GM19463 (cell line): ENCODE measurements at regions not wholly inside any gene's neighbourhood (a gene's known extent, or its start where the extent isn't known, plus 50 kb on each side); places are given as distances from the start of the nearest gene placed in this dataset.
A peak's percentile ranks its signal among the peaks of the same experiment; 100 is the strongest.
"Not testable (repeated sequence)": the region's sequence is repeated elsewhere in the genome, so short reads cannot be mapped to it uniquely, and the experiment has no call there.

Source experiments
- ATAC-seq: cut with Tn5 transposase; IDR thresholded peaks from one replicate; pipeline ENCODE4 v1.9.1; 2021; ENCODE audit warnings: mild to moderate bottlenecking, moderate library complexity; ENCODE audit not compliant: unreplicated experiment

- ATAC-seq = no peak
Measured at GRCh38 chr13:107712145-107712860, 503.0 kb downstream of the LIG4 start.

GRCh38 chr13:107690181-107690580 lies 525.2 kb downstream of the LIG4 start:
- no peak for ATAC-seq

- no peak for ATAC-seq
Measured at GRCh38 chr13:107685876-107686275, 529.5 kb downstream of the LIG4 start.

GRCh38 chr13:107681600-107681999 lies 533.7 kb downstream of the LIG4 start:
- ATAC-seq = no peak

- ATAC-seq = no peak
Measured at GRCh38 chr13:107680115-107680514, 535.2 kb downstream of the LIG4 start.

GRCh38 chr13:107678075-107678689 lies 537.2 kb downstream of the LIG4 start:
- ATAC-seq = no peak

GRCh38 chr13:107675847-107676550 lies 539.3 kb downstream of the LIG4 start:
- ATAC-seq = no peak

GRCh38 chr13:107669391-107669993 lies 545.8 kb downstream of the LIG4 start:
- ATAC-seq = no peak

GRCh38 chr13:107665926-107666458 lies 549.3 kb downstream of the LIG4 start:
- no peak for ATAC-seq

- peak; percentile 96 for ATAC-seq
Measured at GRCh38 chr13:107650081-107650701, 565.1 kb downstream of the LIG4 start.

GRCh38 chr13:107649079-107649478 lies 566.3 kb downstream of the LIG4 start:
- no peak for ATAC-seq

- ATAC-seq = no peak
Measured at GRCh38 chr13:107644136-107644535, 571.2 kb downstream of the LIG4 start.

- ATAC-seq = no peak
Measured at GRCh38 chr13:107643615-107644014, 571.7 kb downstream of the LIG4 start.

GRCh38 chr13:107642831-107643230 lies 572.5 kb downstream of the LIG4 start:
- ATAC-seq = no peak

GRCh38 chr13:107641574-107641973 lies 573.8 kb downstream of the LIG4 start:
- ATAC-seq = no peak

GRCh38 chr13:107625648-107626047 lies 589.7 kb downstream of the LIG4 start:
- no peak for ATAC-seq

GRCh38 chr13:107617527-107617926 lies 597.8 kb downstream of the LIG4 start:
- ATAC-seq = no peak

GRCh38 chr13:107612376-107612775 lies 603.0 kb downstream of the LIG4 start:
- no peak for ATAC-seq

GRCh38 chr13:107608736-107609135 lies 606.6 kb downstream of the LIG4 start:
- ATAC-seq = no peak

- no peak for ATAC-seq
Measured at GRCh38 chr13:107600971-107601370, 614.4 kb downstream of the LIG4 start.

- not testable (repeated sequence) for ATAC-seq
Measured at GRCh38 chr13:107596306-107596705, 619.0 kb downstream of the LIG4 start.
